ENCODE measurements at regions not wholly inside any gene's neighbourhood (a gene's known extent, or its start where the extent isn't known, plus 50 kb on each side); places are given as distances from the start of the nearest gene placed in this dataset.
"Not testable (repeated sequence)": the region's sequence is repeated elsewhere in the genome, so short reads cannot be mapped to it uniquely, and the experiment has no call there.

- DNase-seq = peak; percentile 17
Observed at GRCh38 chr2:150259746-150260145, 227.7 kb downstream of the RND3 start.

- DNase-seq = no peak
Observed at GRCh38 chr2:150258781-150259307, 228.6 kb downstream of the RND3 start.

- peak; percentile 20 for DNase-seq
Observed at GRCh38 chr2:150256736-150257135, 230.7 kb downstream of the RND3 start.

- DNase-seq = peak; percentile 53
Observed at GRCh38 chr2:150255528-150255927, 231.9 kb downstream of the RND3 start.

GRCh38 chr2:150249735-150250134, 237.7 kb downstream of the RND3 start:
- not testable (repeated sequence) for DNase-seq

- no peak for DNase-seq
Observed at GRCh38 chr2:150247481-150247880, 240.0 kb downstream of the RND3 start.

- DNase-seq = peak; percentile 97
Observed at GRCh38 chr2:150234787-150235446, 252.6 kb downstream of the RND3 start.

GRCh38 chr2:150232871-150233270, 254.6 kb downstream of the RND3 start:
- DNase-seq = no peak

- no peak for DNase-seq
Observed at GRCh38 chr2:150232321-150232720, 255.1 kb downstream of the RND3 start.

- DNase-seq = no peak
Observed at GRCh38 chr2:150230616-150231015, 256.9 kb downstream of the RND3 start.

- DNase-seq = no peak
Observed at GRCh38 chr2:150230004-150230403, 257.5 kb downstream of the RND3 start.

GRCh38 chr2:150228936-150229335, 258.5 kb downstream of the RND3 start:
- DNase-seq = peak; percentile 50

GRCh38 chr2:150225030-150225429, 262.4 kb downstream of the RND3 start:
- no peak for DNase-seq

GRCh38 chr2:150224321-150224720, 263.1 kb downstream of the RND3 start:
- no peak for DNase-seq

- DNase-seq = no peak
Observed at GRCh38 chr2:150222942-150223341, 264.5 kb downstream of the RND3 start.

- DNase-seq = no peak
Observed at GRCh38 chr2:150222379-150222778, 265.1 kb downstream of the RND3 start.

GRCh38 chr2:150219861-150220260, 267.6 kb downstream of the RND3 start:
- DNase-seq = no peak

GRCh38 chr2:150215041-150215440, 272.4 kb downstream of the RND3 start:
- DNase-seq = no peak

GRCh38 chr2:150214626-150215025, 272.8 kb downstream of the RND3 start:
- no peak for DNase-seq

GRCh38 chr2:150212722-150213171, 274.7 kb downstream of the RND3 start:
- DNase-seq = peak; percentile 80

- peak; percentile 82 for DNase-seq
Observed at GRCh38 chr2:150211164-150211631, 276.3 kb downstream of the RND3 start.

GRCh38 chr2:150209746-150210145, 277.7 kb downstream of the RND3 start:
- no peak for DNase-seq

- DNase-seq = no peak
Observed at GRCh38 chr2:150208689-150209088, 278.8 kb downstream of the RND3 start.

- no peak for DNase-seq
Observed at GRCh38 chr2:150207979-150208378, 279.5 kb downstream of the RND3 start.

GRCh38 chr2:150204451-150204850, 283.0 kb downstream of the RND3 start:
- peak; percentile 83 for DNase-seq

All from fibroblast of skin of right quadriceps (primary cell).